ENCODE measurements at regions not wholly inside any gene's neighbourhood (a gene's known extent, or its start where the extent isn't known, plus 50 kb on each side); places are given as distances from the start of the nearest gene placed in this dataset.

DNA sequence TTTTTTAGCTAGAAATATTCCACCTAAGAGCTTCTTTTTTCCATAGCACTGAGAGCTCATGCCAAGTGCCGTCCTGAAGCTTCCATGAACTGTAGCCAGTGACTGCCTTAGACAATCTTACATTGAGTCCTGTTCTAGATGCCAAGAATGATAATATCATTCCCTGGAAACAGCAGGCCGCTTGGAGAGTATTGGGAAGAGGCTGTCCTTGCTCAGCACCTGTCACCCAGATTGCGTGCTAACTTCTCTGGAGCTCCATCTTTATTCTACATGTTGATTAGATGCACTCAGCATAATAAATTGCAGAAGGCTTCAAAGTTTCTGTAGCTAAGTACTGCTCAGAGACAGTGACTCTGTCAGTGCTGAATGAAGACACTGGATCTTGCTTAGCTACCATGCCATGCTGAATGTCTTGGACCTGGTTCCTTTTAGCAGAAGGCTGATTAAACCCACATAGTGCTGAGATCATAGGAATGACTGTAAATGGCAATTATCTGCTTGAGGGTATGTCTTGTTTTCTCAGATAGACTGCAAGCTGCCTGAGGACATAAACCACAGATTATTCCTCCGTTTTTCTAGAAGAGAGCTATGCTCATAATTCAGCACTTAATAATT is 83.1 kb upstream of the IRF2BP2 start:
- Histone ChIP-seq H3F3A (ENCODE audit: insufficient read depth, low read length, poor library complexity, severe bottlenecking) (no peaks in the 10 kb centered on the region), H3K4me3 (ENCODE audit: low read length) (no peak overlapping the region), H3K36me3 (ENCODE audit: insufficient read depth, low read length) (no peaks in the 10 kb centered on the region), H3K9me2 (ENCODE audit: insufficient read depth, low read length) (no peaks in the 10 kb centered on the region), H2AFZ (ENCODE audit: low read depth, low read length) (no peak overlapping the region), H3K27ac (ENCODE audit: low read length) (no peak overlapping the region), H3K79me2 (replicated peaks; ENCODE audit: insufficient read depth, low read length) (no peaks in the 10 kb centered on the region), H3K9ac (ENCODE audit: low read length) (no peak overlapping the region), H3K4me2 (ENCODE audit: low read length) (no peak overlapping the region), H3K27me3 (ENCODE audit: insufficient read depth, low read depth, low read length) (no peaks in the 10 kb centered on the region), H3K9me3 (ENCODE audit: low read length) (no peaks in the 10 kb centered on the region), H4K20me1 (ENCODE audit: insufficient read depth) (no peaks in the 10 kb centered on the region)
- no peak for TF ChIP-seq TAF1 (IDR thresholded peaks at IDR 0.05; ENCODE audit: low read depth)
- no peak for TF ChIP-seq SMC3 (conservative IDR thresholded peaks at IDR 0.05; ENCODE audit: poor library complexity)
- no peak for TF ChIP-seq EZH2 (IDR thresholded peaks at IDR 0.05; ENCODE audit: borderline replicate concordance, insufficient read depth, low read length, poor library complexity, severe bottlenecking)
- no peak for TF ChIP-seq RAD21 (conservative IDR thresholded peaks at IDR 0.05)
- no peak for TF ChIP-seq MXI1 (conservative IDR thresholded peaks at IDR 0.05; ENCODE audit: poor library complexity, severe bottlenecking)
- TF ChIP-seq, protein P1, sequence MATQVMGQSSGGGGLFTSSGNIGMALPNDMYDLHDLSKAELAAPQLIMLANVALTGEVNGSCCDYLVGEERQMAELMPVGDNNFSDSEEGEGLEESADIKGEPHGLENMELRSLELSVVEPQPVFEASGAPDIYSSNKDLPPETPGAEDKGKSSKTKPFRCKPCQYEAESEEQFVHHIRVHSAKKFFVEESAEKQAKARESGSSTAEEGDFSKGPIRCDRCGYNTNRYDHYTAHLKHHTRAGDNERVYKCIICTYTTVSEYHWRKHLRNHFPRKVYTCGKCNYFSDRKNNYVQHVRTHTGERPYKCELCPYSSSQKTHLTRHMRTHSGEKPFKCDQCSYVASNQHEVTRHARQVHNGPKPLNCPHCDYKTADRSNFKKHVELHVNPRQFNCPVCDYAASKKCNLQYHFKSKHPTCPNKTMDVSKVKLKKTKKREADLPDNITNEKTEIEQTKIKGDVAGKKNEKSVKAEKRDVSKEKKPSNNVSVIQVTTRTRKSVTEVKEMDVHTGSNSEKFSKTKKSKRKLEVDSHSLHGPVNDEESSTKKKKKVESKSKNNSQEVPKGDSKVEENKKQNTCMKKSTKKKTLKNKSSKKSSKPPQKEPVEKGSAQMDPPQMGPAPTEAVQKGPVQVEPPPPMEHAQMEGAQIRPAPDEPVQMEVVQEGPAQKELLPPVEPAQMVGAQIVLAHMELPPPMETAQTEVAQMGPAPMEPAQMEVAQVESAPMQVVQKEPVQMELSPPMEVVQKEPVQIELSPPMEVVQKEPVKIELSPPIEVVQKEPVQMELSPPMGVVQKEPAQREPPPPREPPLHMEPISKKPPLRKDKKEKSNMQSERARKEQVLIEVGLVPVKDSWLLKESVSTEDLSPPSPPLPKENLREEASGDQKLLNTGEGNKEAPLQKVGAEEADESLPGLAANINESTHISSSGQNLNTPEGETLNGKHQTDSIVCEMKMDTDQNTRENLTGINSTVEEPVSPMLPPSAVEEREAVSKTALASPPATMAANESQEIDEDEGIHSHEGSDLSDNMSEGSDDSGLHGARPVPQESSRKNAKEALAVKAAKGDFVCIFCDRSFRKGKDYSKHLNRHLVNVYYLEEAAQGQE (IDR thresholded peaks at IDR 0.05; ENCODE audit: borderline replicate concordance): no peak
- TF ChIP-seq, protein P2, sequence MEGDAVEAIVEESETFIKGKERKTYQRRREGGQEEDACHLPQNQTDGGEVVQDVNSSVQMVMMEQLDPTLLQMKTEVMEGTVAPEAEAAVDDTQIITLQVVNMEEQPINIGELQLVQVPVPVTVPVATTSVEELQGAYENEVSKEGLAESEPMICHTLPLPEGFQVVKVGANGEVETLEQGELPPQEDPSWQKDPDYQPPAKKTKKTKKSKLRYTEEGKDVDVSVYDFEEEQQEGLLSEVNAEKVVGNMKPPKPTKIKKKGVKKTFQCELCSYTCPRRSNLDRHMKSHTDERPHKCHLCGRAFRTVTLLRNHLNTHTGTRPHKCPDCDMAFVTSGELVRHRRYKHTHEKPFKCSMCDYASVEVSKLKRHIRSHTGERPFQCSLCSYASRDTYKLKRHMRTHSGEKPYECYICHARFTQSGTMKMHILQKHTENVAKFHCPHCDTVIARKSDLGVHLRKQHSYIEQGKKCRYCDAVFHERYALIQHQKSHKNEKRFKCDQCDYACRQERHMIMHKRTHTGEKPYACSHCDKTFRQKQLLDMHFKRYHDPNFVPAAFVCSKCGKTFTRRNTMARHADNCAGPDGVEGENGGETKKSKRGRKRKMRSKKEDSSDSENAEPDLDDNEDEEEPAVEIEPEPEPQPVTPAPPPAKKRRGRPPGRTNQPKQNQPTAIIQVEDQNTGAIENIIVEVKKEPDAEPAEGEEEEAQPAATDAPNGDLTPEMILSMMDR (IDR thresholded peaks at IDR 0.05; ENCODE audit: poor library complexity, severe bottlenecking): no peak
- TF ChIP-seq POLR2AphosphoS5 (IDR thresholded peaks at IDR 0.05): no peak
- no peak for TF ChIP-seq EP300 (conservative IDR thresholded peaks at IDR 0.05; ENCODE audit: poor library complexity, severe bottlenecking)

DNA sequence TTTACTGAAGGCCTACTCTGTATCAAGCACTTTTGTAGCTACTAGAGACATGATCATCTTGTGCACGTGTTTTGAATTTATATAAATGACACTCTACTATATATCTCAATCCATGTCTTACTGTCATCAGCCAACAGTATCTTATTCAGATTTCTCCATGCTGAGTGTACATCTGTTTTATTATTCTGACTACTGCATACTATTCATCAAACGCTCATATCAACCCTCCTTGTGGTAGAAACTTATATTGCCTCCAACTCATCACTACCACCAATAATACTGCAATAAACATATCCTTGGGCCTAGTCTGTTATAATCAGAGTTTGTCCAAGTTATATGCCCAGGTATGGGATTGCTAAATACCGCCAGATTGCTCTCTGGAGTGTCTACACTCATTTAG is 81.6 kb upstream of the IRF2BP2 start:
- no peak overlapping the region for H3K27ac ChIP-seq (ENCODE audit: low read length)

More for the DNA sequence above, 81.6 kb upstream of the IRF2BP2 start:
- Histone ChIP-seq H3K4me3 (ENCODE audit: low read length) (no peak overlapping the region), H3K9me2 (ENCODE audit: insufficient read depth, low read length) (no peaks in the 10 kb centered on the region), H3K79me2 (replicated peaks; ENCODE audit: insufficient read depth, low read length) (no peaks in the 10 kb centered on the region), H3K9ac (ENCODE audit: low read length) (no peak overlapping the region), H2AFZ (ENCODE audit: low read depth, low read length) (no peak overlapping the region), H3K36me3 (ENCODE audit: insufficient read depth, low read length) (no peaks in the 10 kb centered on the region), H4K20me1 (ENCODE audit: insufficient read depth) (no peaks in the 10 kb centered on the region), H3K27me3 (ENCODE audit: insufficient read depth, low read depth, low read length) (no peaks in the 10 kb centered on the region), H3F3A (ENCODE audit: insufficient read depth, low read length, poor library complexity, severe bottlenecking) (no peaks in the 10 kb centered on the region), H3K9me3 (ENCODE audit: low read length) (no peaks in the 10 kb centered on the region), H3K4me2 (ENCODE audit: low read length) (no peak overlapping the region)
- TF ChIP-seq EZH2 (IDR thresholded peaks at IDR 0.05; ENCODE audit: borderline replicate concordance, insufficient read depth, low read length, poor library complexity, severe bottlenecking) (no peak), EP300 (conservative IDR thresholded peaks at IDR 0.05; ENCODE audit: poor library complexity, severe bottlenecking) (no peak), POLR2AphosphoS5 (IDR thresholded peaks at IDR 0.05) (no peak), TAF1 (IDR thresholded peaks at IDR 0.05; ENCODE audit: low read depth) (no peak), MXI1 (conservative IDR thresholded peaks at IDR 0.05; ENCODE audit: poor library complexity, severe bottlenecking) (no peak), RAD21 (conservative IDR thresholded peaks at IDR 0.05) (no peak), SMC3 (conservative IDR thresholded peaks at IDR 0.05; ENCODE audit: poor library complexity) (no peak)
- TF ChIP-seq, protein P1 (IDR thresholded peaks at IDR 0.05; ENCODE audit: borderline replicate concordance): no peak
- TF ChIP-seq, protein P2 (IDR thresholded peaks at IDR 0.05; ENCODE audit: poor library complexity, severe bottlenecking): no peak

Measured in neural cell (in vitro differentiated cells).